ENCODE measurements at regions not wholly inside any gene's neighbourhood (a gene's known extent, or its start where the extent isn't known, plus 50 kb on each side); places are given as distances from the start of the nearest gene placed in this dataset.
A peak's percentile ranks its signal among the peaks of the same experiment; 100 is the strongest.

DNA sequence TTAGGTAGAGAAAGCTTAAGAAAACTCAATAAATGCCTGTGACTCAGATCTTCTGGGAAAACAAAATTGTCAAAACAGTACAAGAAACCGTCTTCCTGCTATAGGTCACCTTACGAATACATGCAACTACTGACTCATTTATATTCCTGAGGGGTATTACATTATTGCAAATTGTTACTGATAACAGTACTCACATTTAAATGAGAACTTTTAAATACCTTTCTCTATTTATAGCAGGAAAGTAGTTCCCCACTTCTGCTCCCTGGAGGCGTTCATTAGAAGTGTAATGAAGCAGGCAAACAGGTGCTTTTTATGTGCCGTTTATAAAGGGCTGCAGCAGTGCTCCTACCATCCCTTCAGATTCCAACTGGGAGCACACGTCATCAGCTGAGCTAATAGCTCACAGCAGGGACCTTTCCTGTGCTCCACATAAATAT lies 65.1 kb upstream of the RPRM start:
- Histone ChIP-seq H3K4me1 (ENCODE audit: insufficient read depth, low read length) (no peaks in the 10 kb centered on the region), H4K20me1 (ENCODE audit: insufficient read depth, low read length) (no peaks in the 10 kb centered on the region), H3K27ac (ENCODE audit: extremely low read length, insufficient read depth, low read length) (no peak overlapping the region), H3K9ac (ENCODE audit: insufficient read depth, low read depth, low read length) (no peak overlapping the region), H3K36me3 (replicated peaks in 1 of 2; ENCODE audit: control insufficient read depth in 1 of 2, insufficient read depth in 2 of 2, low read length in 2 of 2) (no peaks in the 10 kb centered on the region), H3K79me2 (ENCODE audit: insufficient read depth, low read length) (no peaks in the 10 kb centered on the region), H3K4me2 (ENCODE audit: low read depth, low read length) (no peak overlapping the region), H3K9me3 (ENCODE audit: low read length) (peaks cover 13% of the 10 kb centered on the region; the same call in 1 of the 2 replicates), H2AFZ (ENCODE audit: low read length) (no peak overlapping the region), H3K27me3 (ENCODE audit: control insufficient read depth in 1 of 2, insufficient read depth in 2 of 2, low read length in 2 of 2) (no peaks in the 10 kb centered on the region), H3K4me3 (replicated peaks in 1 of 3; ENCODE audit: insufficient read depth in 1 of 3, low read depth in 2 of 3, low read length in 3 of 3) (no peak overlapping the region)
- CTCF ChIA-PET (ENCODE audit: low intra/inter-chr PET ratio, low total read pairs) = no interaction called here
- FAIRE-seq (no peak), DNase-seq (ENCODE audit: low spot score) (no peak), ATAC-seq (no peak)
- no TSS peak for BruUV-seq (replicated peaks)
- 15% methylated on average over 5 of the region's 5 CpGs for WGBS (ENCODE audit: low lambda C conversion rate)
- POLR2A ChIA-PET = no interaction called here
- TF ChIP-seq CREB1 (IDR thresholded peaks at IDR 0.05) (0 out of 2 replicates have a peak, but pooled peaks have one; percentile 19), CREB1 (CRISPR knock-in tag; IDR thresholded peaks at IDR 0.05) (no peak), SIN3B (IDR thresholded peaks at IDR 0.05; ENCODE audit: low read length) (no peak)
- in situ Hi-C loops (cut with HindIII; ENCODE audit: extremely low pct_ligation_motif_present, low pct_unique_long_range_greater_than_20kb) (no loop called here), intact Hi-C loops (cut with micrococcal nuclease; ENCODE audit: unreplicated experiment) (no loop called here)

DNA sequence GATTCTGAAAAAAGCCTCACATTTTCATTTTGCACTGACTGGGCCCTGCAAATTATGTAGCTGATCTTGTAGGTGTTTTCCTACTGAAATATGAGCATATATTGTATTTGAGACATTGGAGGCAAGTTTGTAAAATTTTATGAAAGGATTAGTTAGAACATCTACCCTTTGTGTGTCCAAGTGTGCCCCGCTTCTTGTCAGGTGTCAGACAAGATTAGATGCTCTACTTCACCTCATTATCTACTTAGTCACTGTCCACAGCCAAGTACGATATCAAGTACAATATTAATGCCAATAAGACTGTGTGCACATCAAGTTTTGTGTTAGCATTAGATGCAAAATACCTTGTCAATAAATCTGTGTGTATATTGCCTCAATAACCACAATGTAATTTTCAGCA lies 67.8 kb upstream of the RPRM start:
- in situ Hi-C loops (cut with HindIII; ENCODE audit: extremely low pct_ligation_motif_present, low pct_unique_long_range_greater_than_20kb) = no loop called here
- POLR2A ChIA-PET = no interaction called here
- Histone ChIP-seq H3K9ac (ENCODE audit: insufficient read depth, low read depth, low read length) (no peak overlapping the region), H3K27ac (ENCODE audit: extremely low read length, insufficient read depth, low read length) (no peak overlapping the region), H4K20me1 (ENCODE audit: insufficient read depth, low read length) (no peaks in the 10 kb centered on the region), H3K4me1 (ENCODE audit: insufficient read depth, low read length) (no peaks in the 10 kb centered on the region), H3K4me3 (replicated peaks in 1 of 3; ENCODE audit: insufficient read depth in 1 of 3, low read depth in 2 of 3, low read length in 3 of 3) (no peak overlapping the region), H3K36me3 (replicated peaks in 1 of 2; ENCODE audit: control insufficient read depth in 1 of 2, insufficient read depth in 2 of 2, low read length in 2 of 2) (no peaks in the 10 kb centered on the region), H3K9me3 (ENCODE audit: low read length) (no peaks in the 10 kb centered on the region), H3K4me2 (ENCODE audit: low read depth, low read length) (no peak overlapping the region), H3K27me3 (ENCODE audit: control insufficient read depth in 1 of 2, insufficient read depth in 2 of 2, low read length in 2 of 2) (no peaks in the 10 kb centered on the region), H2AFZ (ENCODE audit: low read length) (no peak overlapping the region), H3K79me2 (ENCODE audit: insufficient read depth, low read length) (no peaks in the 10 kb centered on the region)
- DNase-seq (ENCODE audit: low spot score) (no peak), FAIRE-seq (no peak), ATAC-seq (no peak)
- intact Hi-C loops (cut with micrococcal nuclease; ENCODE audit: unreplicated experiment) = no loop called here
- CTCF ChIA-PET (ENCODE audit: low intra/inter-chr PET ratio, low total read pairs) = no interaction called here
- TF ChIP-seq DPF2 (CRISPR knock-in tag; IDR thresholded peaks at IDR 0.05; ENCODE audit: borderline replicate concordance, low read depth) (no peak), ZNF678 (CRISPR knock-in tag; IDR thresholded peaks at IDR 0.05) (no peak), CC2D1A (CRISPR knock-in tag; IDR thresholded peaks at IDR 0.05) (no peak), CEBPB (IDR thresholded peaks at IDR 0.05; ENCODE audit: borderline replicate concordance, low read depth, low read length) (no peak), NR2C2 (CRISPR knock-in tag; IDR thresholded peaks at IDR 0.05; ENCODE audit: borderline replicate concordance) (no peak), BRCA1 (CRISPR knock-in tag; IDR thresholded peaks at IDR 0.05) (no peak), RXRA (CRISPR knock-in tag; IDR thresholded peaks at IDR 0.05) (no peak), ZNF577 (CRISPR knock-in tag; IDR thresholded peaks at IDR 0.05; ENCODE audit: borderline replicate concordance, low read depth) (no peak), ZNF335 (CRISPR knock-in tag; IDR thresholded peaks at IDR 0.05) (no peak), ZNF83 (CRISPR knock-in tag; IDR thresholded peaks at IDR 0.05; ENCODE audit: borderline replicate concordance) (no peak), REXO4 (CRISPR knock-in tag; IDR thresholded peaks at IDR 0.05; ENCODE audit: borderline replicate concordance) (no peak), MED13 (CRISPR knock-in tag; IDR thresholded peaks at IDR 0.05) (no peak), MAF1 (CRISPR knock-in tag; IDR thresholded peaks at IDR 0.05; ENCODE audit: borderline replicate concordance) (no peak), RARA (CRISPR knock-in tag; IDR thresholded peaks at IDR 0.05) (no peak), FOXP1 (IDR thresholded peaks at IDR 0.05) (no peak), FOXP1 (CRISPR knock-in tag; IDR thresholded peaks at IDR 0.05) (no peak), ZNF761 (CRISPR knock-in tag; conservative IDR thresholded peaks at IDR 0.05) (no peak)
- TF ChIP-seq, protein P1, sequence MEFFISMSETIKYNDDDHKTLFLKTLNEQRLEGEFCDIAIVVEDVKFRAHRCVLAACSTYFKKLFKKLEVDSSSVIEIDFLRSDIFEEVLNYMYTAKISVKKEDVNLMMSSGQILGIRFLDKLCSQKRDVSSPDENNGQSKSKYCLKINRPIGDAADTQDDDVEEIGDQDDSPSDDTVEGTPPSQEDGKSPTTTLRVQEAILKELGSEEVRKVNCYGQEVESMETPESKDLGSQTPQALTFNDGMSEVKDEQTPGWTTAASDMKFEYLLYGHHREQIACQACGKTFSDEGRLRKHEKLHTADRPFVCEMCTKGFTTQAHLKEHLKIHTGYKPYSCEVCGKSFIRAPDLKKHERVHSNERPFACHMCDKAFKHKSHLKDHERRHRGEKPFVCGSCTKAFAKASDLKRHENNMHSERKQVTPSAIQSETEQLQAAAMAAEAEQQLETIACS (CRISPR knock-in tag; IDR thresholded peaks at IDR 0.05) = no peak
- BruUV-seq (replicated peaks) = no TSS peak
- 0% methylated on average over 2 of the region's 2 CpGs for WGBS (ENCODE audit: low lambda C conversion rate)
